SK-N-SH (cell line): ENCODE measurements at regions not wholly inside any gene's neighbourhood (a gene's known extent, or its start where the extent isn't known, plus 50 kb on each side); places are given as distances from the start of the nearest gene placed in this dataset.
"Not testable (repeated sequence)": the region's sequence is repeated elsewhere in the genome, so short reads cannot be mapped to it uniquely, and the experiment has no call there.

Source experiments
- CTCF ChIA-PET: fragments of 300-600, 350-600 bp; formaldehyde crosslinking; extraction: SDS; loops from one replicate; lab custom pipeline; 2021; lab: Yijun Ruan, JAX
- POLR2A ChIA-PET: fragments of 350-600 bp; sonication (Branson Sonifier 250); formaldehyde crosslinking; extraction: SDS; loops from one replicate; lab custom pipeline; 2020; ENCODE audit warnings: antibody characterized with exemption, inconsistent platforms; lab: Yijun Ruan, JAX
- DNase-seq: peaks from one replicate; pipeline ENCODE4 v3.0.0; 2012
- H2AFZ ChIP-seq: fragments of 200-600 bp; sonication (generic); 2 replicates; pipeline ENCODE4 v1.8.1; 2016; ENCODE audit warnings: antibody characterized with exemption, mild to moderate bottlenecking, low read depth
- H3F3A ChIP-seq: fragments of 200-600 bp; sonication (generic); replicated peaks from 2 replicates; pipeline ENCODE3; 2016; ENCODE audit warnings: antibody characterized with exemption, mild to moderate bottlenecking; ENCODE audit not compliant: insufficient read depth
- H3K27ac ChIP-seq, 2 experiments: fragments of 200-500 bp in 1 of 2; fragments of 200-600 bp in 1 of 2; sonication (Bioruptor generic) in 1 of 2; sonication (generic), shearing (Covaris generic) in 1 of 2; 2 replicates each; pipeline versions ENCODE4 v1.5.1 to v1.6.1; 2014 to 2016; ENCODE audit warnings: low read depth in 2 of 2, inconsistent platforms in 1 of 2, low read length in 1 of 2, mild to moderate bottlenecking in 1 of 2, mixed read lengths in 1 of 2
- H3K27me3 ChIP-seq: fragments of 200-600 bp; sonication (generic), shearing (Covaris generic); 2 replicates; pipeline ENCODE4 v1.6.1; 2016; ENCODE audit warnings: mixed run types; ENCODE audit not compliant: insufficient read depth
- H3K36me3 ChIP-seq, 2 experiments: fragments of 200-500 bp in 1 of 2; fragments of 200-600 bp in 1 of 2; sonication (Bioruptor generic) in 1 of 2; sonication (generic) in 1 of 2; replicated peaks in 1 of 2; 2 replicates each; pipeline versions ENCODE3 to v1.5.1; 2014 to 2016; ENCODE audit warnings: low read length in 1 of 2, mild to moderate bottlenecking in 1 of 2; ENCODE audit not compliant: insufficient read depth in 2 of 2, control insufficient read depth in 1 of 2
- H3K4me1 ChIP-seq, 2 experiments: fragments of 200-500 bp in 1 of 2; fragments of 200-600 bp in 1 of 2; sonication (Bioruptor generic) in 1 of 2; sonication (generic), shearing (Covaris generic) in 1 of 2; 2 replicates each; pipeline versions ENCODE4 v1.5.1 to v1.6.1; 2014 to 2016; ENCODE audit warnings: low read depth in 1 of 2, low read length in 1 of 2, mixed run types in 1 of 2; ENCODE audit not compliant: insufficient read depth in 2 of 2, control insufficient read depth in 1 of 2
- H3K4me2 ChIP-seq: fragments of 200-600 bp; sonication (generic), shearing (Covaris generic); 2 replicates; pipeline ENCODE4 v1.6.1; 2017; ENCODE audit warnings: mixed run types
- H3K4me3 ChIP-seq, 2 experiments: fragments of 200-500 bp in 1 of 2; fragments of 200-600 bp in 1 of 2; sonication (Bioruptor generic) in 1 of 2; sonication (generic), shearing (Covaris generic) in 1 of 2; 2 replicates each; pipeline versions ENCODE4 v1.5.1 to v1.8.1; 2014 to 2016; ENCODE audit warnings: low read depth in 2 of 2, inconsistent platforms in 1 of 2, low read length in 1 of 2, mild to moderate bottlenecking in 1 of 2, mixed read lengths in 1 of 2, moderate library complexity in 1 of 2
- H3K79me2 ChIP-seq: fragments of 200-600 bp; sonication (generic); 2 replicates; pipeline ENCODE4 v1.8.1; 2017; ENCODE audit warnings: mild to moderate bottlenecking; ENCODE audit not compliant: insufficient read depth
- H3K9ac ChIP-seq: fragments of 200-600 bp; sonication (generic); 2 replicates; pipeline ENCODE4 v1.6.1; 2017; ENCODE audit warnings: mixed run types
- H3K9me2 ChIP-seq: fragments of 200-600 bp; sonication (generic); 2 replicates; pipeline ENCODE4 v1.6.1; 2017; ENCODE audit warnings: mixed run types
- H3K9me3 ChIP-seq: fragments of 200-600 bp; sonication (generic); 2 replicates; pipeline ENCODE4 v1.6.1; 2017; ENCODE audit warnings: mixed run types, mild to moderate bottlenecking, moderate library complexity
- H4K20me1 ChIP-seq: fragments of 200-600 bp; sonication (generic); 2 replicates; pipeline ENCODE4 v1.6.1; 2017; ENCODE audit warnings: mild to moderate bottlenecking, mixed run types; ENCODE audit not compliant: insufficient read depth
- CHD2 ChIP-seq: fragments of 150-350 bp; IDR thresholded peaks from 2 replicates; pipeline ENCODE4 v1.6.1; 2018; ENCODE audit warnings: low read length; ENCODE audit not compliant: partially characterized antibody
- CTCF ChIP-seq: fragments of 200-600 bp; sonication (generic); IDR thresholded peaks from 2 replicates; pipeline ENCODE4 v1.6.1; 2017; ENCODE audit warnings: antibody characterized with exemption, mild to moderate bottlenecking, moderate library complexity
- ELF1 ChIP-seq: IDR thresholded peaks from 2 replicates; pipeline ENCODE4 v1.4.0; 2012
- EP300 ChIP-seq, 2 experiments: IDR thresholded peaks; 2 replicates each; pipeline versions ENCODE4 v1.4.0 to v1.6.1; 2012; ENCODE audit warnings: borderline replicate concordance in 1 of 2, low read depth in 1 of 2, low read length in 1 of 2
- EZH2phosphoT487 ChIP-seq: fragments of 200-600 bp; sonication (generic); IDR thresholded peaks from 2 replicates; pipeline ENCODE4 v1.6.1; 2017; ENCODE audit warnings: low read depth, mixed run types, mild to moderate bottlenecking, antibody characterized with exemption, moderate library complexity, borderline replicate concordance
- GABPA ChIP-seq: IDR thresholded peaks from 2 replicates; pipeline ENCODE4 v1.4.0; 2012; ENCODE audit warnings: low read depth, mild to moderate bottlenecking
- GATA2 ChIP-seq: sonication (generic); formaldehyde crosslinking; IDR thresholded peaks from 2 replicates; pipeline ENCODE4 v1.5.0; 2020; ENCODE audit warnings: mild to moderate bottlenecking, missing genetic modification reagents
- JUND ChIP-seq: IDR thresholded peaks from 2 replicates; pipeline ENCODE4 v1.4.0; 2012
- MAX ChIP-seq: IDR thresholded peaks from 2 replicates; pipeline ENCODE4 v1.4.0; 2012; ENCODE audit warnings: low read depth
- MEF2A ChIP-seq: IDR thresholded peaks from 2 replicates; pipeline ENCODE4 v1.4.0; 2012; ENCODE audit warnings: low read depth, borderline replicate concordance
- MXI1 ChIP-seq: IDR thresholded peaks from 2 replicates; pipeline ENCODE4 v1.6.1; 2012; ENCODE audit warnings: mild to moderate bottlenecking, low read depth, low read length, improper control_type of control experiment
- NRF1 ChIP-seq: IDR thresholded peaks from 2 replicates; pipeline ENCODE4 v1.6.1; 2012; ENCODE audit warnings: low read depth, mild to moderate bottlenecking, low read length
- POLR2AphosphoS5 ChIP-seq: IDR thresholded peaks from 2 replicates; pipeline ENCODE4 v1.6.1; 2012; ENCODE audit warnings: low read depth, low read length
- RCOR1 ChIP-seq: fragments of 150-350 bp; IDR thresholded peaks from 2 replicates; pipeline ENCODE4 v1.6.1; 2017; ENCODE audit warnings: antibody characterized with exemption, low read length
- RFX5 ChIP-seq: IDR thresholded peaks from 2 replicates; pipeline ENCODE4 v1.6.1; 2012; ENCODE audit warnings: mild to moderate bottlenecking, improper control_type of control experiment, low read length
- SIN3A ChIP-seq: IDR thresholded peaks from 2 replicates; pipeline ENCODE4 v1.6.1; 2012; ENCODE audit warnings: low read depth, mild to moderate bottlenecking, low read length, moderate library complexity, borderline replicate concordance
- TCF12 ChIP-seq: IDR thresholded peaks from 2 replicates; pipeline ENCODE4 v1.4.0; 2012
- TEAD4 ChIP-seq: IDR thresholded peaks from 2 replicates; pipeline ENCODE4 v1.4.0; 2012; ENCODE audit warnings: mild to moderate bottlenecking, borderline replicate concordance; ENCODE audit not compliant: insufficient read depth
- YY1 ChIP-seq: IDR thresholded peaks from 2 replicates; pipeline ENCODE4 v1.4.0; 2012; ENCODE audit warnings: low read depth, mild to moderate bottlenecking
- WGBS: methylation state at CpG from one replicate; pipeline ENCODE4 v1.1.6; 2017; ENCODE audit warnings: low lambda C conversion rate; 5-methylcytosine and 5-hydroxymethylcytosine counted together
- TF ChIP-seq, protein P1 (sequence below): IDR thresholded peaks from 2 replicates; pipeline ENCODE4; 2012

DNA sequence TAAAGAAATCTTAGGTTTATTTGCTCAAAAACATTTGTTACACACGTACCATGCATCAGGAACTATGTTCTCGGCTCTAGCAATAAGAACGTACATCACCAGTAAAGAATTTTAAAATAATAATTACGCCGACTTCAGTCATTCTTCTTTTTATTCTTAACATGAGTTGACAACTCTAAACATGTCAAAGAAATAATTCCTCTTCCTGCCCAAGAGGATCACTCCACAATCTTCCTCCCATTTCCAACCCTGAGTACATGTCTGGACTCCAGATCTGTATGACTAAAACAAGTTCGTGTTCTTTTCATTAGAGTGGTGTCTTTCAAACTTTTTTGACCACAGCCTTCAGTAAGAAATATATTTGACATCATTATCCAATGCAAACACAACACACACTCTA, 201.6 kb upstream of the GRIA3 start (continued):
- TF ChIP-seq CTCF (no peak), SIN3A (no peak)

DNA sequence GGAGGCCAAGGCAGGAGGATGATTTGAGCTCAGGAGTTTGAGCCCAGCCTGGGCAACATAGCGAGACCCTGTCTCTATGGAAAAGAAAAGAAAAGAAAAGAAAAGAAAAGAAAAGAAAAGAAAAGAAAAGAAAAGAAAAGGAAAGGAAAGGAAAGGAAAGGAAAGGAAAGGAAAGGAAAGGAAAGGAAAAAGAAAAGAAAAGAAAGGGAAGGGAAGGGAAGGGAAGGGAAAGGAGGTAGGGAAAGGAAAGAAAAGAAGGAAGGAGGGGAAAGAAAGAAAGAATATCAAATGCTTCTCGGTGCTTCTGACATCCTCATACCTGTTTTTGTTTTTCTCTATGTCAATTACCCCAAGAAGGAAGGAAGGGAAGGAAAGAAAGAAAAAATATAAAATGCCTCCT, 181.2 kb upstream of the GRIA3 start:
- H3K4me1 ChIP-seq, H3K27me3 ChIP-seq, CTCF ChIA-PET, H4K20me1 ChIP-seq, H3K9ac ChIP-seq, DNase-seq, H3K79me2 ChIP-seq, H3K36me3 ChIP-seq, H3K4me3 ChIP-seq, POLR2A ChIA-PET, H3F3A ChIP-seq, H3K9me3 ChIP-seq, H3K27ac ChIP-seq, H3K4me2 ChIP-seq, H2AFZ ChIP-seq, H3K9me2 ChIP-seq: not testable (repeated sequence)
- WGBS, result 12% methylated on average over 2 of the region's 2 CpGs

DNA sequence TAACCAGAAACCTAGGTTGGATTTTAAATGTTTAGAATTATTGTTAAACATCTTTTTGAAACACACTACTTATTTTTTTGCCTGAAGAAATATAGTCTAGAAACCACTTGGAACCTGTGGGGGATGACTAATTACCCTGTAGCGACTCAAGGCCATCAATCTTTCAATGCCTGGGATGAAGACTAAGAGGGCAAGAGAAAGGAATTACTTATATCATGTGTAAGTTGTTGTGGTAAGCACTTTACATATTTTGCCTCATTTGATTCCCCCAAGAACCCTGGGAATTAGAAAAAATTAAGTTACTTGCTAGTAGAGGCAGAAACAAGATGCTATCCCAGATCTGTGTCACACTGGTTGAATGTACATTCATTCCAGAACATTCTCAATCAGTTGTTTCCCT, 170.9 kb upstream of the GRIA3 start:
- H3K9ac ChIP-seq, result no peak overlapping the region
- H3K9me3 ChIP-seq, result no peaks in the 10 kb centered on the region
- H4K20me1 ChIP-seq, result no peaks in the 10 kb centered on the region
- H3K27ac ChIP-seq, result no peak overlapping the region
- H3K4me3 ChIP-seq, result no peak overlapping the region
- CTCF ChIA-PET, result interaction anchor here (0.6 kb wide), 1 partner anchor 983 kb away, joined by 3 read pairs; no protein-coding TSS in a partner anchor
- POLR2A ChIA-PET, result no interaction called here
- H3K36me3 ChIP-seq, result no peaks in the 10 kb centered on the region
- no peaks in the 10 kb centered on the region for H3K4me1 ChIP-seq
- H2AFZ ChIP-seq, result no peak overlapping the region
- 38% methylated on average over 1 of the region's 1 CpG for WGBS
- H3K27me3 ChIP-seq, result no peaks in the 10 kb centered on the region
- no peak for DNase-seq
- no peak overlapping the region for H3K4me2 ChIP-seq
- TF ChIP-seq ELF1 (no peak), TCF12 (no peak), MAX (no peak), YY1 (no peak), POLR2AphosphoS5 (no peak), TEAD4 (no peak), NRF1 (no peak), MXI1 (no peak), EP300 (IDR thresholded peaks at IDR 0.05; ENCODE audit: borderline replicate concordance in 1 of 2, low read depth in 1 of 2, low read length in 1 of 2) (no peak), RCOR1 (no peak), GABPA (no peak), CHD2 (no peak), RFX5 (no peak), MEF2A (no peak), CTCF (no peak), SIN3A (no peak), GATA2 (CRISPR knock-in tag) (no peak), JUND (no peak), EZH2phosphoT487 (no peak)
- TF ChIP-seq, protein P1, sequence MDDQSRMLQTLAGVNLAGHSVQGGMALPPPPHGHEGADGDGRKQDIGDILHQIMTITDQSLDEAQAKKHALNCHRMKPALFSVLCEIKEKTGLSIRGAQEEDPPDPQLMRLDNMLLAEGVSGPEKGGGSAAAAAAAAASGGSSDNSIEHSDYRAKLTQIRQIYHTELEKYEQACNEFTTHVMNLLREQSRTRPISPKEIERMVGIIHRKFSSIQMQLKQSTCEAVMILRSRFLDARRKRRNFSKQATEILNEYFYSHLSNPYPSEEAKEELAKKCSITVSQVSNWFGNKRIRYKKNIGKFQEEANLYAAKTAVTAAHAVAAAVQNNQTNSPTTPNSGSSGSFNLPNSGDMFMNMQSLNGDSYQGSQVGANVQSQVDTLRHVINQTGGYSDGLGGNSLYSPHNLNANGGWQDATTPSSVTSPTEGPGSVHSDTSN, result no peak
- no peaks in the 10 kb centered on the region for H3F3A ChIP-seq
- no peaks in the 10 kb centered on the region for H3K9me2 ChIP-seq
- no peaks in the 10 kb centered on the region for H3K79me2 ChIP-seq
